NCI-H1930 (cell line): ENCODE measurements at regions not wholly inside any gene's neighbourhood (a gene's known extent, or its start where the extent isn't known, plus 50 kb on each side); places are given as distances from the start of the nearest gene placed in this dataset.

Experiments used
- DNase-seq, 2 experiments: peaks; one replicate each; lab custom pipeline; 2025; lab: John Stamatoyannopoulos, UW

DNA sequence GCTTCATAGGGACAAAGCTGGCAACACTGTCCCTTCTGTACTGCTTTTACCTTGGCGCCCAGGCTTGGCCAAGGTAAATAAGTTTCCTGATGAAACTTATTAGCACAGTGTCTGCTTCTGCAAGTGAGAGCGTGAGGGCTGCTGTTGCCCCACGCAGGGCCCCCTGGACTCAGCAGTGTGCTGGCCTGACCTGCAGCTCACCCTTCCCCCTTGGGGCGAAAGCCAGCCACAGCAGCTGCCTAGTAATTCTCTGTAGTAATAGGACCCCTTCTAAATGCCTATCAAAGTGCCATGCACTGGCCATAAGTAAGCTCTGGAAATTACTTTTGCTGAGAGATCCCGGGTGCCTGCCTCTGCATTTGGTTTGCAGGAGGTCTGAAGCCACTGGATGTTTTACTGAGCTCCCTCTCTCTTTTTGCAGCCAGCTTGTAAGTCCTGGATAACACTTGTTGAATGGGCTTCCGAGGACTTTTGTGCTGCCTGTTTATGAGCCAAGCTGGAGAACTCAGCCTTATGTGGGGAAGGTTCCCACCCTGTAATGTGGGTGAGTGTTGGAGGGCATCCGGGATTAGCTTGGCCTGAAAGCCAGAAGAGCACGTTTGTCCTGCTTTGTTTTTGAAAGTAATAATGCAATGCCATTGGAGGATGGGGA is 293.9 kb downstream of the C7orf25 start:
- no peak for DNase-seq

GRCh38 chr7:42617071-42617765 is 294.7 kb downstream of the C7orf25 start:
- no peak for DNase-seq

- DNase-seq = no peak
Observed at GRCh38 chr7:42614636-42615035, 297.2 kb downstream of the C7orf25 start.

GRCh38 chr7:42611961-42612360 is 299.9 kb downstream of the C7orf25 start:
- DNase-seq = no peak

GRCh38 chr7:42611289-42611928 is 300.5 kb downstream of the C7orf25 start:
- DNase-seq = no peak

DNA sequence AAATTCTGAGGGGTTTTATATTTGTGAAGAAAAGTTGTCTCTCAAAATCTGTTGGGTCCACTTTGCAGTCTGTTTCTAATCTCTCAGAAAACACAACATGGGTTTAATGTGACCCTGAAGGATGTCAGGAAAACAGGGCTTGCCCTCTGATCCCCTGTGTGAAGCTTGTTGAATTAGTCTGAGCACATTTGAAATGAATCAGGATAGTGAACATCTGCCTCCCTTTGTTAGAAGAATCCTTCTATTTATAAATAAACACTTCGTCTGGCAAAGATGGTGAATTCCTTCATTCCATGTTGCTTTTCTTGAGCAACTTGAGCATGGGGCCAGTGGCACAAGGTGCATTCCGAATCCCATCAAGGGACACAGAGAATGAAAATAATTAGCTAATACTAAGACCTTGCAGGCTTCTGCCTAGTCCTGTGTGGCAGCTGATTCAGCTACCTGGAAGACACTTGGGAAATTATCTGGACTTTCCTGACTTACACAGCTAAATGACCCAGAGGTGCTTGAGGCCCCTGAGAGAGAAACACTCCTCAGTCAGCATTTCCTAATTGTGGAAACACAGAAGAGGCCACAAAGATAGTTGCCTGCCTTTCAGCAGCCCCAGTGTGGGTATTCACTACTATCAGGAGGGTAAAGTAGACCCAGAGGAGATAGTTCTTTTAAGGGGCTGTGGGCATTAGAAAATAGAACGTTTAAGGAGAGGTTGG is 305.5 kb downstream of the C7orf25 start:
- no peak for DNase-seq

DNA sequence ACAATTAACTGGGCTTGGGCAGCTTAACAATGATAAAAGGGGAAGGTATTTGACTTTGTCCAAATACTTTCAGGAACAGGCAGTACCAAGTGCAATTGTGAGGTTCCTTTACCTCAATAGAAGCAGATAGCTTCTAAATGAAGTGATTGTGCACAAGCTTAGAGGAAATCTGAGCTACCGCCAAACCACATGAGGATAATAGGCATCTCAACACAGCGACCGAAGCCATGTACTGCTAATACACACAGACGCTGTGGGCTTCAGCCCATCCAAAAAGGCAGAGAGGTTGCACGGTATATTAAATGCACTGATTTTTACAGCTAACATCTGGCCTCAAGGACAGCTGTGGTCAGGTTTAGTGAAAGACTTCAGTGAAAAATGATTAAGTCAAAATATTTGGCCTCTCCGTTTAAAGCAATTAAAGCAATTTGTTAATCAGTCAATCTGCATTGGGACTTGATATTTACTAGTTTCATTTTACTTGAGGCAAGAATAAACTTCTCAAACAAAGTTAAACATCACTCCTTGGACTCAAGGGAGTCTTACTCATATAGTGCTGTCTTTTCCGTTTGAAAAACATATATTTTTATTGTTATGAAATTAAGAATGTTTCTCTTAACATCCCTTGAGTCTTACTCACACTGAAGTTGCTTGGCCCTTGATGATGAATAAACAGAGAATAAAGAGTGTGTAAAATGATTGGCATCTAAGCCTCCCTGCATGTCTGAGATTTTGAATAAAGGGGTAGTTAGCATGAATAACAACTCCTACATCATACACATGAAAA is 306.3 kb downstream of the C7orf25 start:
- no peak for DNase-seq

DNA sequence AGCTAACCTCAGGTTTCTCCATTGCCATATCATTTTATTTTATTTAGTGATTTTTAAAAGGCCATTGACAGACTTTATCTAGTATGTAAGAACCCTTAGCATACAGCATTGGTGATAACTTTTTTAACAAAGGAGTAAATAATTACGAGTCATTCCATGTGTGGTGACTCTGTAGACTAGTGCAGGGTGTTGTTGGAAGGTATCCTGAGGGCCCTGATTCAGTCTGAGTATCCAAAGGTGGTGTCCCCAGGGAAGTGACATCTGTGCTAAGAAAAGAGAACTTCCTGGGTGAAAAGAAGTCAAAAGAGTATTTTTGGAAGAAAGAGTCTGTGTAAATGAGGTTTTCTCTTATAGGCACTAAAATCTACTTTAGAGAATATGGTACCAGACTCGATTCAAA is 308.4 kb downstream of the C7orf25 start:
- DNase-seq = no peak

DNA sequence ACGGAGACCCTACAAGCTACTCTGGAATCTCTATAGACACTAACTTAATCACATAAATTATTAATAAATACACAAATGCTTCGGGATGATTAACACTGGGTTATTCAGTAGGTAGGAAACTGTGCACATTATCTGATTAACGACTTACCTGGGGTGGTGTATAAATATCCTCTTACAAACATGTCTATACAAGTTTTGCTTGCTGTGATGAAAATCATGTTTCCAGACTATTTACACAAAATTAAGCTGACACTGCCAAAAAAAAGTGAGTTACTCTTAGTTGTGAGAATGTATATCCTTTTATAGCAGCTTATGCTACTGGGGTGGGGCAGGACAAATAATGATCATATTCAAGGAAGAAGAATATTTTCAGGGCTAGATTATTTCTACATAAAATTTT is 314.6 kb downstream of the C7orf25 start:
- DNase-seq = no peak

DNA sequence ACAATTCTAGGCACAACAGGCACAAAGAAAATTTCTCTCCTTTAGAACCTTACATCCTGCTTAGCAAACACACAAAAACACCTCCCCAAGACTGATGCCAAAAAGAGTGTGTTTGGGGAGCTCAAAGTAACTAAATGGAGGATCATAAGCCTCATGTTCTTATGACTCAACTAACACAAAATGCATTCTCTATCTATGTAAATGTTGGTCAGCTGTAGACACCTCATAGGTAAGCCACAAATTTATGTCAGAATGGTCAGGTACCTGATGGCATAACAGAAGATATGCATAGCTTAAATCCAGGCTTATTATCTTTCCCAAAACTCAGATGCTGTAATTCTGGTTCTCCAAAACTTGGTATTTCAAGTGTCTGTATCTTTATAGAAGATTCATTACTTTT is 315.1 kb downstream of the C7orf25 start:
- no peak for DNase-seq

DNA sequence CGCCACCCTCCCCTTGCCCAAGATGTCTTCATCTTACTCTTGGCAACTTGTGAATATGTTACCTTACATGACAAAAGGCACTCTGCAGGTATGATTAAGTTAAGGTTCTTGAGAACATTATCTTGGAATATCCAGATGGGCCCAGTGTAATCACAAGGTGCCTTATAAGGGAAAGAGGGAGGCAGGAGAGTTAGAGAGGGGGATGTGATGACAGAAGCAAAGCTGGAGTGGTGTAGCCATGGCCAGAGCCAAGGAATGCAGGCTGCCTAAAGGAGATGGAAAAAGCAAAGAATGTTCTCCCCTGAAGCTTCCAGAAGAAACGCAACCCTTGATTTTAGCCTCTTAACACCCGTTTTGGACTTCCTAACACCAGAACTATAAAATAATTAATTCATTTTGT is 318.0 kb downstream of the C7orf25 start:
- no peak for DNase-seq

GRCh38 chr7:42590771-42591310 is 321.0 kb downstream of the C7orf25 start:
- no peak for DNase-seq

DNA sequence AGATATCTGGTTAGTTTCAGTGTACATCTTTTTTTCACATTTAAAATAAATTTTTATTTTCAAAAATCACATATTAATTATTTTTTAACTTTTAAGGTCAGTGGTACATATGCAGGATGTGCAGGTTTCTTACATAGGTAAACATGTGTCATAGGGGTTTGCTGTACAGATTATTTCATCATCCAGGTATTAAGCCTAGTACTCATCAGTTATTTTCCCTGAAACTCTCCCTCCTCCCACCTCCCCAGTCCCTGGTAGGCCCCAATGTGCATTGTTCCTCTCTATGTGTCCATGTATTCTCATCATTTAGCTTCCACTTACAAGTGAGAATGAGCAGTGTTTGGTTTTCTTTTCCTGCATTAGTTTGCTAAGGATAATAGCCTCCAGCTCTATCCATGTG is 323.0 kb downstream of the C7orf25 start:
- no peak for DNase-seq

GRCh38 chr7:42587806-42588205 is 324.1 kb downstream of the C7orf25 start:
- DNase-seq = no peak

DNA sequence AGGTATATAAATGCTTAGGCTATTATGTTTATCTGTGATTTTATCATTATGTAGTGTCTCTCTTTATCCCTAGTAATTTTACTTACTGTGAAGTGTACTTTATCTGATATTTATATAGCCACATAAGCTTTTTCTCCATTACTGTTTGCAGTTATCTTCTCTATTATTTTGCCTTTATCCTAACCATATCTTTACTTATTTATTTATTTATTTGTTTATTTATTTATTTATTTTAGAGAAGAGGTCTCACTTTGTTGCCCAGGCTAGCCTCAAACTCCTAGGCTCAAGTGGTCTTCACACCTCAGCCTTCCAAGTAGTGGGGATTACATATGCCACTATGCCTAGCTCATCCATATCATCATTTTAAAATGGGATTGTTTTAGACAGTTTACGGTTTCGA is 331.8 kb downstream of the C7orf25 start:
- DNase-seq = no peak

GRCh38 chr7:42575171-42575570 is 336.7 kb downstream of the C7orf25 start:
- DNase-seq = no peak

DNA sequence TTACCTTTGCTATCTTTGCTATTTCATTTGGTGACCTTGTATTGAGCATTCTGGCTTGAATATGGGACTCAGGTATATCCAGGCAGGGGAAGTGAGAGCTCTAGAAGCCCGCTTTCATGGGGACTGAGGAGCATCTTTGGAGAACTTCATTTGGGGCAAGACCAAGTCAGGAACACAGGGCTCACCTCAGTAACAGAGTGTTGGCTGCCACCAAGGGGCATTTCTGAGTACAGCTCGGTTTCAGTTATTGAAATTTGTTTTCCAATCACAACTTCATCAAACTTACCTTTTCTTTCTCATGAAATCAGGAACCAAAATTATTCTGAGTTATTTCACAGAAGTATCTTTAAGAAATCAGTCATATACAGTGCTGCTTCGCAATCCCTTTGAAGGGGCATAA is 337.2 kb downstream of the C7orf25 start:
- DNase-seq = no peak

GRCh38 chr7:42573881-42574672 is 337.1 kb upstream of the GLI3 start:
- DNase-seq = no peak

GRCh38 chr7:42572561-42572960 is 335.6 kb upstream of the GLI3 start:
- DNase-seq = no peak

- DNase-seq = no peak
Observed at GRCh38 chr7:42572056-42572455, 335.0 kb upstream of the GLI3 start.

DNA sequence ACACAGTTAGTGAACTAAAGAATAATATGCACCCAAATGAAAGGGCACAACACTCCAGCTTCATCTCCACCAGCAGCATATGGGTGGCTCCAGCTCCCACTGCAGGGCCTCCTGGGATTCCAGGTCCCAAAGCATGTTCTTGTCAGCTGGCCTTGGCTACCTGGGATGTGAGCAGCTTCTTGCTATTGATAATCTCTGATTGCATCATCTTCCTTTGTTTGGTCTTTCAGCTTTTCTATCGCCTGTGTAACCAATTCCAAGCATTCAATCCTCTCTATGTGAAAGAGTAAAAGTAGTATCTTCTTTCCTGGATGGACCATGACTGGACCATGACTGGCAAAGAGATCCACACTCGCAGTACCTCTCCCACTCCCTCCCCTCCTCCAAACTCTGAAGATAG is 333.9 kb upstream of the GLI3 start:
- DNase-seq = no peak
